LNCAP (cell line): ENCODE measurements at regions not wholly inside any gene's neighbourhood (a gene's known extent, or its start where the extent isn't known, plus 50 kb on each side); places are given as distances from the start of the nearest gene placed in this dataset.

Experiments
- TF ChIP-seq, protein P1 (sequence below): fragments of 450-650 bp; IDR thresholded peaks from 2 replicates; pipeline ENCODE4 v1.5.1; 2017; ENCODE audit warnings: mild to moderate bottlenecking

DNA sequence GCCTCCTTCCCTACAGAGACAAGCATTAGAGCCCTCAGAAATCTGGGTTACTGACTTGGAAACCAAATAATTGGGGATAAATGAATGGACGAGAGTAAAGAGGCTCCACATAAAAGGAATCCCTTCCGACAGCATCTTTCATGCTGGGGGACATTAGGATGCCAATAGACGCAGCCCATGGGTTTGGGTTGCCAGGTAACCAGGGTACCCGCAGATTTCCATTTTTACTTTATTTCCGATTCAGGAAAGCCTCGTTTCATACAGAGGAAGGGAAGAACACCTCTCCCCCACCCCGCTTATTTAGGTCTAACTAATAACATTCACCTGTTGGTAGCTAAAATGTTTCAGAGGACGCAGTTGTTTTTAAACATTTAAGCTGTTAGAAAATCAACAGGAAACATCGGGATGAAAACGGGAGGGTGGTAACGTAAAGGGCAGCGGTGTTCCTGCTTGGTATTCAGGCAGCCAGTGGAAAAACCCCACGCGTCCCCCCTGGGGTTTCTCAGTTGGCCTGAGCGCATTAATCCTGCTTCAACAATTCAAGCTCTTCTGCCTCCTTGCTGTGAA lies 179.5 kb downstream of the YTHDC2 start:
- TF ChIP-seq, protein P1, sequence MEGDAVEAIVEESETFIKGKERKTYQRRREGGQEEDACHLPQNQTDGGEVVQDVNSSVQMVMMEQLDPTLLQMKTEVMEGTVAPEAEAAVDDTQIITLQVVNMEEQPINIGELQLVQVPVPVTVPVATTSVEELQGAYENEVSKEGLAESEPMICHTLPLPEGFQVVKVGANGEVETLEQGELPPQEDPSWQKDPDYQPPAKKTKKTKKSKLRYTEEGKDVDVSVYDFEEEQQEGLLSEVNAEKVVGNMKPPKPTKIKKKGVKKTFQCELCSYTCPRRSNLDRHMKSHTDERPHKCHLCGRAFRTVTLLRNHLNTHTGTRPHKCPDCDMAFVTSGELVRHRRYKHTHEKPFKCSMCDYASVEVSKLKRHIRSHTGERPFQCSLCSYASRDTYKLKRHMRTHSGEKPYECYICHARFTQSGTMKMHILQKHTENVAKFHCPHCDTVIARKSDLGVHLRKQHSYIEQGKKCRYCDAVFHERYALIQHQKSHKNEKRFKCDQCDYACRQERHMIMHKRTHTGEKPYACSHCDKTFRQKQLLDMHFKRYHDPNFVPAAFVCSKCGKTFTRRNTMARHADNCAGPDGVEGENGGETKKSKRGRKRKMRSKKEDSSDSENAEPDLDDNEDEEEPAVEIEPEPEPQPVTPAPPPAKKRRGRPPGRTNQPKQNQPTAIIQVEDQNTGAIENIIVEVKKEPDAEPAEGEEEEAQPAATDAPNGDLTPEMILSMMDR: no peak

DNA sequence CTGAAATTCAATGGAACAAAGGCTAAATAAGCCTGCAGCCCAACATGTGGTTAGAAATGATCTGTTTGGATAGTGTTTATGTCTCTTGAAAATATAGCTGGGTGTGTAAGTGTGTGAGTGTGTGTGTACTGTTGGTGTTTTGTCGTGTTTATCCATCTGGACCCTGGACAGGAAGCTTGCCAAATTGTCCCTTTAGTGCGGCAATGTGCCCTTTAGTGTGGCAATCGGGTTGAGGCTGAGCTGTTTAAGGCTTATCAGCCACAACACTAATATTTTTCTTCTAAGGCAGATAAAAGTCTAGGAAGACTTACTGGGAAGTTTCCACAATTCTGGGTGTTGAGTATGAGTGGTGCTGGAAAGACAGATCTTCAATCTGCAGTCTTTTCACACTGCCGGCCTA lies 180.2 kb downstream of the YTHDC2 start:
- TF ChIP-seq, protein P1: no peak

DNA sequence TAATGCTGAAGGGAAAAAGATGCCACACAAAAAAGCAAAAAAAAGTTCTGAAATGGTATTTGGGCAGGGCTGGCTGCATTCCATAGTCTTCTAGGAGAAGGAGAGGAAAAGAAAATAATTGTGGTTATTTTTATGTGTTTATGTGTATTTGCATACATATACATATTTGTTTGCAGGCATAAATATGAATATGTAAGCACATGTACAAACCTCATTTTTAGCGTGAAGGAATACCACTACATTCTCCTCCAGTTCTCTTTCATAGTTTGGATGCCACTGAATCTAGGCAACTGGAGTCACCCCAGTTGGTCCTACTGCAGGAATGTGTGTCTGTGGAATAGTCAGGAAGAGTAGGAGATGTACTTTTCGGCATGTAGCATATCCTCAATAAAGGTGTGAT lies 181.1 kb downstream of the YTHDC2 start:
- TF ChIP-seq, protein P1: no peak

DNA sequence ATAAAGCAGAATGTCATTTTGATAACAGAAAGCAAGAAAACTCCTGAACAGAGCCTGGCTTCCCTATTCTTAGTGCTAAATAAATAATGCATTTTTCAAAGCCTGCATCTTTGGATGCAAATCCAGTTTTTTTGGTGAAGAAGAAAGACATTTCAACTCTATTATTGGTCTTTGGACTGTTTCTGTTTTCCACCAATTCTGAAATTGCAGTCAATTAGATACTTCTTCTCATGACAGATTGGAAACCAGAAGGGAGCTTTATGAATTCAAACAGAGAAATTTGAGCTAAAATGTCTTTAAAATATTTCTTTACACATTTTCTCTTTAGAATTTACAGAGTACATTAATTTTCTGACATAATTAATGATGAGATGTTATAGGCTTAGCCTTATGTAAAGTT lies 189.8 kb downstream of the YTHDC2 start:
- TF ChIP-seq, protein P1: no peak

DNA sequence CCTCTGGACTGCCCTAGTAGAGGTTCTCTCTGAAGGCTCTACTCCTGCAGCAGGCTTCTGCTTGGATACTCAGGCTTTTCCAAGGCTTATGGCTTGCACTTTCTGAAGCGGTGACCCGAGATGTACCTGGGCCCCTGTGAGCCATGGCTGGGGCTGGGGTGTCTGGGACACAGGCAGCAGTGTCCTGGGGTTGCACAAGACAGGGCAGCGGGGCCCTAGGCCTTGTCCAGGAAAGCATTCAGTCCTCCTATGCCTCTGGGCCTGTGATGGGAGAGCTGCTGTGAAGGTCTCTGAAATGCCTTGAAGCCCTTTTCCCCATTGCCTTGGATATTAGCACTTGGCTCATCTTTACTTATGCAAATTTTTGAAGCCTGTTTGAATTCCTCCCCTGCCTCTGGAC lies 192.2 kb downstream of the YTHDC2 start:
- TF ChIP-seq, protein P1: no peak

DNA sequence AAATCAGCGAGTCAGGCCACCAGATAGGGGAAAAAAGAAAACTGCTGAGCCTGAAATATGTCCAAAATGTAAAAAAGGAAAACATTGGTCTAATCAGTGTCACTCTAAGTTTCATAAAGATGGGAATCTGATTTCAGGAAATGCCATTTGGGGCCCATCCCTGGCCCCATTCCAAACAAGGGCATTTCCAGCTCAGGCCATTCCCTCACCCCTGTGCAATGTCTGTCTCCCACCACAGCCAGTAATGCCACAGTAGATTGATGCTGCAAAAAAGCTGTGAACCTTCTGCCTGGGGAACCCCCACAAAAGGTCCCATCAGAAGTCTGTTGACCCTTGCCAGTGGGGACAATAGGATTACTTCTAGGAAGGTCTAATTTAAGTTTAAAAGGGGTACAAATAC lies 199.6 kb downstream of the YTHDC2 start:
- TF ChIP-seq, protein P1: no peak

DNA sequence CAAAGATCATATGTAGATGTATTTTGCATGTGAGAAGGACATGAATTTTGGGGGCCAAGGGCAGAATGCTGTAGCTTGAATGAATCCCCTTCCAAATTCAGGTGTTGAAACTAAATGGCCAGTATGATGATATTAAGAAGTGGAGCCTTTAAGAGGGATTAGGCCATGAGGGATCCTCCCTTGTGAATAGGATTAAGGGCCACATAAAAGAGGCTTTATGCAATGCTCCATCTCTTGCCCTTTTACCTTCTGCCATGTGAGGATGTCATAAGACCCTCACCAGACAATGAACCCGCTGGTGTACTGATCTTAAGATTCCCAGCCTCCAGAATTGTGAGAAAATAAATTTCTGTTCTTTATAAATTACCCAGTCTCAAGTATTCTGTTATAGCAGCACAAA lies 206.1 kb downstream of the YTHDC2 start:
- TF ChIP-seq, protein P1: no peak

DNA sequence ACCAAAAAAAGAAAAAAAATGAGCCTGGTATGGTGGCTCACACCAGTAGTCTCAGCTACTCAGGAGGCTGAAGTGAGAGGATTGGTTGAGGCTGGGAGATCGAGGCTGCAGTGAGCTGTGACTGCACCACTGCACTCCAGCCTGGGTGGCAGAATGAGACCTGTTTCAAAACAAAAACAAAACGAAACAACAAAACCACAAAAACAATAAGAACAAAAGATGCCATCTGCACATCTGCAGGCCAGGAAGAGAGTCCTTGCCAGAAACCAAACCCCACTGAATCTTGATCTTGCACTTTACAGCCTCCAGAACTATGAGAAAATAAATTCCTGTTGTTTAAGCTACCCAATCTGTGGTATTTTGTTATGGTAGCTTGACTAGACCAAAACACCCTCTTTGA lies 207.7 kb downstream of the YTHDC2 start:
- TF ChIP-seq, protein P1: no peak
